ENCODE measurements at regions not wholly inside any gene's neighbourhood (a gene's known extent, or its start where the extent isn't known, plus 50 kb on each side); places are given as distances from the start of the nearest gene placed in this dataset.

- no peak for TF ChIP-seq EP300 (IDR thresholded peaks at IDR 0.05)
- no peak for TF ChIP-seq CTCF (IDR thresholded peaks at IDR 0.05)
Observed at GRCh38 chr9:78682216-78682615, 385.3 kb downstream of the PSAT1 start.
